ENCODE measurements at regions not wholly inside any gene's neighbourhood (a gene's known extent, or its start where the extent isn't known, plus 50 kb on each side); places are given as distances from the start of the nearest gene placed in this dataset.

DNA sequence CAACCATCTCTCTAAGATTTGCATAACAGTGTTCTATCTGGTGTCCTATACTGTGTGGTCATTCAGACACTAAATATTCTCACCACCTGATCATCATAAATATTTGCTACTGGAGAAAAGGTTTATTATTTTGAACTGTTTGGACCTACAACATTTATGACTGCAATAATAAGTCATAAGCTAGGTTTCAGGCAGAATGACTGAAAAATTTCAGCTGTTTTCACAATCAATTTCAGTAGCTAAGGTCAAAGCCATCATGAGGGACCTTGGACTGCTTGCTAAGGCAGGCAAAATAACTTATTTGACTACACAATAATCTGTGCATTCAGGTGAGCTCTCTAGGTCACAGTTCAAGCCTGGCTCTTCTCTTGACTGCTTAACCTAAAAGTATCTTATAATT is 425.5 kb upstream of the CDH2 start:
- TF ChIP-seq, protein P1, sequence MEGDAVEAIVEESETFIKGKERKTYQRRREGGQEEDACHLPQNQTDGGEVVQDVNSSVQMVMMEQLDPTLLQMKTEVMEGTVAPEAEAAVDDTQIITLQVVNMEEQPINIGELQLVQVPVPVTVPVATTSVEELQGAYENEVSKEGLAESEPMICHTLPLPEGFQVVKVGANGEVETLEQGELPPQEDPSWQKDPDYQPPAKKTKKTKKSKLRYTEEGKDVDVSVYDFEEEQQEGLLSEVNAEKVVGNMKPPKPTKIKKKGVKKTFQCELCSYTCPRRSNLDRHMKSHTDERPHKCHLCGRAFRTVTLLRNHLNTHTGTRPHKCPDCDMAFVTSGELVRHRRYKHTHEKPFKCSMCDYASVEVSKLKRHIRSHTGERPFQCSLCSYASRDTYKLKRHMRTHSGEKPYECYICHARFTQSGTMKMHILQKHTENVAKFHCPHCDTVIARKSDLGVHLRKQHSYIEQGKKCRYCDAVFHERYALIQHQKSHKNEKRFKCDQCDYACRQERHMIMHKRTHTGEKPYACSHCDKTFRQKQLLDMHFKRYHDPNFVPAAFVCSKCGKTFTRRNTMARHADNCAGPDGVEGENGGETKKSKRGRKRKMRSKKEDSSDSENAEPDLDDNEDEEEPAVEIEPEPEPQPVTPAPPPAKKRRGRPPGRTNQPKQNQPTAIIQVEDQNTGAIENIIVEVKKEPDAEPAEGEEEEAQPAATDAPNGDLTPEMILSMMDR (IDR thresholded peaks at IDR 0.05), result no peak
- TF ChIP-seq POLR2A (IDR thresholded peaks at IDR 0.05), result no peak
